HCT116 (cell line): ENCODE measurements at regions not wholly inside any gene's neighbourhood (a gene's known extent, or its start where the extent isn't known, plus 50 kb on each side); places are given as distances from the start of the nearest gene placed in this dataset.

ENCODE experiments used
- ATAC-seq: fragments of 200-7000 bp; cut with Tn5 transposase; 2 replicates; pipeline ENCODE4 v1.9.1; 2020; ENCODE audit warnings: mild to moderate bottlenecking, moderate library complexity
- BruUV-seq: library from RNA; stranded (reverse); fragments of 400-500 nt; replicated peaks from 2 replicates; lab custom pipeline; 2021; lab: Mats Ljungman, UMichigan
- CTCF ChIA-PET: fragments of 300-600 bp; sonication (Branson Sonifier 250); formaldehyde crosslinking; loops from one replicate; lab custom pipeline; 2021; ENCODE audit warnings: antibody characterized with exemption; lab: Charles Lee
- POLR2A ChIA-PET: fragments of 300-600, 350-600 bp; sonication (Branson Sonifier 250); formaldehyde crosslinking; loops from one replicate; lab custom pipeline; 2021; ENCODE audit warnings: antibody characterized with exemption; lab: Charles Lee
- RAD21 ChIA-PET, 2 experiments: fragments of 300-600 bp; sonication (Branson Sonifier 250); formaldehyde crosslinking; loops; one replicate each; lab custom pipeline; 2023; ENCODE audit warnings: low total read pairs in 2 of 2; ENCODE audit not compliant: uncharacterized antibody in 2 of 2, unreplicated experiment in 2 of 2, low non-redundant PET in 1 of 2; lab: Charles Lee
- DNase-seq: peaks from one replicate; pipeline ENCODE4 v3.0.0-alpha.2; 2010; ENCODE audit warnings: low read depth, low spot score
- H2AFZ ChIP-seq: fragments of 200-600 bp; shearing (Covaris generic), sonication (generic); 2 replicates; pipeline ENCODE4 v1.6.1; 2017; ENCODE audit warnings: low read depth, mixed run types, mixed read lengths, antibody characterized with exemption, low read length; ENCODE audit not compliant: poor library complexity, severe bottlenecking
- H3K27ac ChIP-seq: 2 replicates; pipeline ENCODE4 v1.5.1; 2012; ENCODE audit warnings: low read depth, low read length
- H3K27me3 ChIP-seq: fragments of 200-600 bp; sonication (generic); 2 replicates; pipeline ENCODE4 v1.6.1; 2016; ENCODE audit warnings: mixed run types, low read length, mixed read lengths; ENCODE audit not compliant: insufficient read depth
- H3K36me3 ChIP-seq, 2 experiments: fragments of 200-500 bp in 1 of 2; fragments of 200-600 bp in 1 of 2; sonication (Bioruptor generic) in 1 of 2; sonication (generic) in 1 of 2; 2 replicates each; pipeline versions ENCODE4 v1.5.1 to v1.6.1; 2014 to 2016; ENCODE audit warnings: low read length in 2 of 2, inconsistent platforms in 1 of 2, mixed read lengths in 1 of 2, mixed run types in 1 of 2; ENCODE audit not compliant: insufficient read depth in 2 of 2, control insufficient read depth in 1 of 2
- H3K4me1 ChIP-seq, 2 experiments: fragments of 200-600 bp in 1 of 2; sonication (generic) in 1 of 2; 2 replicates each; pipeline versions ENCODE4 v1.5.1 to v1.6.1; 2012 to 2017; ENCODE audit warnings: low read length in 2 of 2, inconsistent platforms in 1 of 2, mild to moderate bottlenecking in 1 of 2, mixed read lengths in 1 of 2, mixed run types in 1 of 2, moderate library complexity in 1 of 2; ENCODE audit not compliant: insufficient read depth in 2 of 2, control insufficient read depth in 1 of 2
- H3K4me2 ChIP-seq: fragments of 200-600 bp; sonication (generic); 2 replicates; pipeline ENCODE4 v1.6.1; 2017; ENCODE audit warnings: mixed run types, low read length, mixed read lengths
- H3K4me3 ChIP-seq, 2 experiments: fragments of 200-600 bp in 1 of 2; sonication (generic) in 1 of 2; replicated peaks in 1 of 2; 2 replicates each; pipeline ENCODE4 v1.5.1; 2011 to 2016; ENCODE audit warnings: low read length in 2 of 2, control low read depth in 1 of 2, low read depth in 1 of 2, mild to moderate bottlenecking in 1 of 2, mixed read lengths in 1 of 2, mixed run types in 1 of 2
- H3K79me2 ChIP-seq: fragments of 200-600 bp; sonication (generic); 2 replicates; pipeline ENCODE4 v1.6.1; 2017; ENCODE audit warnings: mild to moderate bottlenecking, mixed run types, low read length, moderate library complexity, mixed read lengths; ENCODE audit not compliant: insufficient read depth
- H3K9ac ChIP-seq: fragments of 200-600 bp; sonication (generic); 2 replicates; pipeline ENCODE4 v1.6.1; 2016; ENCODE audit warnings: low read length, mixed read lengths
- H3K9me2 ChIP-seq: fragments of 200-600 bp; sonication (generic), shearing (Covaris generic); 2 replicates; pipeline ENCODE4 v1.6.1; 2017; ENCODE audit warnings: mixed run types, mild to moderate bottlenecking, moderate library complexity; ENCODE audit not compliant: insufficient read depth
- H3K9me3 ChIP-seq, 2 experiments: fragments of 200-500 bp in 1 of 2; fragments of 200-600 bp in 1 of 2; sonication (Bioruptor generic) in 1 of 2; sonication (generic) in 1 of 2; 2 replicates each; pipeline ENCODE4 v1.6.1; 2014 to 2017; ENCODE audit warnings: low read length in 2 of 2, mixed read lengths in 2 of 2, inconsistent platforms in 1 of 2, low read depth in 1 of 2, mild to moderate bottlenecking in 1 of 2, mixed run types in 1 of 2, moderate library complexity in 1 of 2; ENCODE audit not compliant: control insufficient read depth in 1 of 2, insufficient read depth in 1 of 2
- H4K20me1 ChIP-seq: fragments of 200-600 bp; sonication (generic), shearing (Covaris generic); 2 replicates; pipeline ENCODE4 v1.6.1; 2017; ENCODE audit warnings: mixed run types, mild to moderate bottlenecking, moderate library complexity; ENCODE audit not compliant: insufficient read depth
- CBX3 ChIP-seq: IDR thresholded peaks from 2 replicates; pipeline ENCODE4 v1.6.1; 2012; ENCODE audit warnings: low read depth
- CEBPB ChIP-seq: IDR thresholded peaks from 2 replicates; pipeline ENCODE4 v1.6.1; 2012; ENCODE audit warnings: low read depth
- CTCF ChIP-seq, 3 experiments: fragments of 200-600 bp in 1 of 3; sonication (generic) in 1 of 3; IDR thresholded peaks in 2 of 3; conservative IDR thresholded peaks in 1 of 3; 2 replicates each; pipeline ENCODE4 v1.5.1; 2012 to 2017; ENCODE audit warnings: low read depth in 2 of 3, low read length in 2 of 3, antibody characterized with exemption in 1 of 3, borderline replicate concordance in 1 of 3, control low read depth in 1 of 3, mild to moderate bottlenecking in 1 of 3, mixed read lengths in 1 of 3, mixed run types in 1 of 3, moderate library complexity in 1 of 3; ENCODE audit not compliant: insufficient read depth in 1 of 3
- ELF1 ChIP-seq: IDR thresholded peaks from 2 replicates; pipeline ENCODE4 v1.6.1; 2012; ENCODE audit warnings: low read depth, borderline replicate concordance
- EZH2 ChIP-seq: fragments of 200-600 bp; sonication (generic); IDR thresholded peaks from 2 replicates; pipeline ENCODE4 v1.6.1; 2017; ENCODE audit warnings: antibody characterized with exemption, mixed run types
- EZH2phosphoT487 ChIP-seq: fragments of 200-600 bp; IDR thresholded peaks from 2 replicates; pipeline ENCODE4 v1.6.1; 2018; ENCODE audit warnings: antibody characterized with exemption, borderline replicate concordance
- JUND ChIP-seq: IDR thresholded peaks from 2 replicates; pipeline ENCODE4 v1.6.1; 2012
- POLR2A ChIP-seq: IDR thresholded peaks from 2 replicates; pipeline ENCODE4 v1.7.0; 2011; ENCODE audit warnings: borderline replicate concordance; ENCODE audit not compliant: insufficient read depth, insufficient read length; ENCODE audit errors: extremely low read depth
- POLR2AphosphoS5 ChIP-seq: IDR thresholded peaks from 2 replicates; pipeline ENCODE4 v1.6.1; 2011; ENCODE audit warnings: mild to moderate bottlenecking, low read depth, low read length, moderate library complexity
- REST ChIP-seq: IDR thresholded peaks from 2 replicates; pipeline ENCODE4 v1.6.1; 2012; ENCODE audit warnings: low read depth
- TCF7L2 ChIP-seq: IDR thresholded peaks from 2 replicates; pipeline ENCODE4 v1.7.0; 2011; ENCODE audit warnings: borderline replicate concordance, inconsistent platforms; ENCODE audit not compliant: insufficient read depth, insufficient read length; ENCODE audit errors: extremely low read depth
- YY1 ChIP-seq: IDR thresholded peaks from 2 replicates; pipeline ENCODE4 v1.6.1; 2011; ENCODE audit warnings: low read length, low read depth, moderate library complexity, mild to moderate bottlenecking; ENCODE audit not compliant: insufficient replicate concordance; ENCODE audit errors: extremely low read depth
- ZFX ChIP-seq: fragments of 450-650 bp; IDR thresholded peaks from 2 replicates; pipeline ENCODE4 v1.6.1; 2017
- ZNF274 ChIP-seq: fragments of 200-500 bp; sonication (Bioruptor generic); IDR thresholded peaks from 2 replicates; pipeline ENCODE4 v1.6.1; 2014; ENCODE audit warnings: mild to moderate bottlenecking, low read depth, low read length, inconsistent platforms
- intact Hi-C: fragments of 100-400 bp; cut with micrococcal nuclease; formaldehyde crosslinking; loops from 2 replicates; pipeline ENCODE4 v1.10.0; 2022
- TF ChIP-seq, protein P1 (sequence below): IDR thresholded peaks from 2 replicates; pipeline ENCODE4 v1.6.1; 2012

- TF ChIP-seq, protein P1, sequence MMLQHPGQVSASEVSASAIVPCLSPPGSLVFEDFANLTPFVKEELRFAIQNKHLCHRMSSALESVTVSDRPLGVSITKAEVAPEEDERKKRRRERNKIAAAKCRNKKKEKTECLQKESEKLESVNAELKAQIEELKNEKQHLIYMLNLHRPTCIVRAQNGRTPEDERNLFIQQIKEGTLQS = no peak
- TF ChIP-seq EZH2 = no peak
- no peak for TF ChIP-seq TCF7L2
- no peak for TF ChIP-seq ELF1
- no peak for TF ChIP-seq ZFX
- TF ChIP-seq POLR2AphosphoS5 = no peak
- TF ChIP-seq YY1 = no peak
- no peak for TF ChIP-seq ZNF274
- no peak for TF ChIP-seq EZH2phosphoT487
Measured at GRCh38 chr3:187558990-187559389, 111.2 kb downstream of the SST start (continued).

- intact Hi-C loops = no loop called here
Measured at GRCh38 chr3:187551416-187551815, 118.8 kb downstream of the SST start.

More at GRCh38 chr3:187551416-187551815, 118.8 kb downstream of the SST start:
- DNase-seq = no peak
- ATAC-seq = no peak
- H3K4me3 ChIP-seq = no peak overlapping the region
- ChIA-PET RAD21 (no interaction called here), POLR2A (no interaction called here), CTCF (no interaction called here)
- H3K36me3 ChIP-seq = no peaks in the 10 kb centered on the region
- no peak overlapping the region for H3K9ac ChIP-seq
- no peaks in the 10 kb centered on the region for H3K4me1 ChIP-seq
- H3K79me2 ChIP-seq = no peaks in the 10 kb centered on the region
- no peaks in the 10 kb centered on the region for H4K20me1 ChIP-seq
- no peaks in the 10 kb centered on the region for H3K9me3 ChIP-seq
- H3K9me2 ChIP-seq = no peaks in the 10 kb centered on the region
- BruUV-seq = no TSS peak
- TF ChIP-seq REST = no peak
- TF ChIP-seq CEBPB = no peak
- no peak for TF ChIP-seq ELF1
- TF ChIP-seq POLR2A = no peak
- no peak for TF ChIP-seq CBX3
- TF ChIP-seq JUND = no peak
- TF ChIP-seq CTCF (IDR thresholded peaks at IDR 0.05 in 2 of 3, conservative IDR thresholded peaks at IDR 0.05 in 1 of 3; ENCODE audit: borderline replicate concordance in 1 of 3, insufficient read depth in 1 of 3, low read depth in 2 of 3, low read length in 2 of 3) = no peak
- H3K27me3 ChIP-seq = peaks cover 58% of the 10 kb centered on the region
- no peak overlapping the region for H2AFZ ChIP-seq
- no peak overlapping the region for H3K27ac ChIP-seq
- H3K4me2 ChIP-seq = no peak overlapping the region
